GM12892 (cell line): ENCODE measurements at regions not wholly inside any gene's neighbourhood (a gene's known extent, or its start where the extent isn't known, plus 50 kb on each side); places are given as distances from the start of the nearest gene placed in this dataset.

Experiments
- POLR2A ChIP-seq: IDR thresholded peaks from 2 replicates; pipeline ENCODE4 v1.6.1; 2011; ENCODE audit warnings: low read depth, low read length, control low read depth
- POLR2AphosphoS5 ChIP-seq: IDR thresholded peaks from 2 replicates; pipeline ENCODE4 v1.6.1; 2011; ENCODE audit warnings: low read depth, low read length, control low read depth
- TAF1 ChIP-seq: IDR thresholded peaks from 2 replicates; pipeline ENCODE4 v1.6.1; 2011; ENCODE audit warnings: low read depth, mild to moderate bottlenecking, control low read depth, low read length, borderline replicate concordance

DNA sequence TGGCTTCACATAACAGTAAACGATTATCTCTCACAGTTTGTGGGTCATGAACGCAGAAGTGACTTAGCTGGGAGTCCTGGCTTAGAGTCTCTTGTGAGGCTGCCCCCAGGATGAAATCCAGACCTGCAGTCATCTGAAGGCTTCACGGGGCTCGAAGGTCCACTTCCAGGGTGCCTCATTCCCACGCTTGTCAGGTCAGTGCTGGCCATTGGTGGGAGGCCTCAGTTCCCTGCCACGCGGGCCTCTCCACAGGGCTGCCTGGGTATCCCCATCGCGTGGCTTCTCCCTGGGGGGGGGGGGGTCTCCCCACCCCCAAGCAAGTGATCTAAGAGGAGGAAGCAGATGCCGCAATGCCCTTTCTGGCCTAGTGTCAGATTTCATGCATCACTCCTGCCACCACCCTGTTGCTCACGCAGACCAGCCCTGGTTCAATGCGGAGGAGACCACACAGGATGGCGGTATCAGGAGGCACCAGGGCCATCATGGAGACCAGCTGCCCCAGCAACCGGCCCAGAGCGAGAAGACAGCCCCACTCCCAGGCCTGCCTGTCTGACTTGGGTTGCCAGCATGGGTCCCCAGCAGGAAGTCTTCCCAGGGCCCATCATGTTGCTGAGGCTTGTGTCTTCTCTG lies 77.3 kb upstream of the CDH5 start:
- no peak for TF ChIP-seq POLR2AphosphoS5
- no peak for TF ChIP-seq POLR2A
- no peak for TF ChIP-seq TAF1
